Lung (tissue), 11 donors: ENCODE measurements at regions not wholly inside any gene's neighbourhood (a gene's known extent, or its start where the extent isn't known, plus 50 kb on each side); places are given as distances from the start of the nearest gene placed in this dataset.

Experiments used
- ATAC-seq: fragments of 200-7000 bp; cut with Tn5 transposase; one replicate; pipeline ENCODE4 v1.9.1; 2020; ENCODE audit warnings: moderate number of reproducible peaks; ENCODE audit not compliant: insufficient read depth, low FRiP score
- DNase-seq, 3 donors: peaks; one replicate each; pipeline ENCODE4 v3.0.0-alpha.2; 2013 to 2017
- H3K27ac ChIP-seq, 2 donors: one replicate each; pipeline ENCODE4 v1.5.1; 2013; ENCODE audit warnings: mild to moderate bottlenecking in 2 of 2, moderate library complexity in 2 of 2, control low read depth in 1 of 2, inconsistent platforms in 1 of 2, low read depth in 1 of 2, low read length in 1 of 2
- H3K27me3 ChIP-seq, 3 donors: one replicate each; pipeline ENCODE4 v1.5.1; 2013; ENCODE audit warnings: low read length in 2 of 3; ENCODE audit not compliant: control insufficient read depth in 3 of 3, insufficient read depth in 3 of 3
- H3K36me3 ChIP-seq, 4 donors: one replicate each; pipeline ENCODE4 v1.5.1; 2013; ENCODE audit warnings: low read length in 4 of 4, mild to moderate bottlenecking in 1 of 4, moderate library complexity in 1 of 4; ENCODE audit not compliant: control insufficient read depth in 4 of 4, insufficient read depth in 4 of 4
- H3K4me1 ChIP-seq, 5 donors: one replicate each; pipeline ENCODE4 v1.5.1; 2013; ENCODE audit warnings: low read length in 5 of 5, mild to moderate bottlenecking in 2 of 5, moderate library complexity in 1 of 5; ENCODE audit not compliant: control insufficient read depth in 5 of 5, insufficient read depth in 5 of 5
- H3K4me3 ChIP-seq: one replicate; pipeline ENCODE4 v1.5.1; 2013; ENCODE audit warnings: mild to moderate bottlenecking, control low read depth, moderate library complexity
- H3K9ac ChIP-seq, 2 donors: one replicate each; pipeline ENCODE4 v1.5.1; 2013; ENCODE audit warnings: low read length in 2 of 2, control low read depth in 1 of 2; ENCODE audit not compliant: insufficient read depth in 1 of 2
- H3K9me3 ChIP-seq, 4 donors: one replicate each; pipeline ENCODE4 v1.5.1; 2013; ENCODE audit warnings: low read length in 3 of 4, mild to moderate bottlenecking in 1 of 4, moderate library complexity in 1 of 4; ENCODE audit not compliant: control insufficient read depth in 4 of 4, insufficient read depth in 3 of 4
- WGBS, 2 donors: extraction: QIAGEN DNeasy Blood & Tissue Kit; methylation state at CpG; one replicate each; pipeline ENCODE4 v1.1.7; 2013; 5-methylcytosine and 5-hydroxymethylcytosine counted together
- TF ChIP-seq, protein P1 (sequence below): IDR thresholded peaks from 2 replicates; pipeline ENCODE4 v1.5.1; 2012; ENCODE audit warnings: mild to moderate bottlenecking; ENCODE audit errors: control extremely low read depth, extremely low read depth
- donor health status: control.
- donor health status: control.
- donor health status: Bipolar disorder and iron deficiency.
- donor health status: healthy.
- donor health status: DM: yes; HTN: yes; CAD: no.

DNA sequence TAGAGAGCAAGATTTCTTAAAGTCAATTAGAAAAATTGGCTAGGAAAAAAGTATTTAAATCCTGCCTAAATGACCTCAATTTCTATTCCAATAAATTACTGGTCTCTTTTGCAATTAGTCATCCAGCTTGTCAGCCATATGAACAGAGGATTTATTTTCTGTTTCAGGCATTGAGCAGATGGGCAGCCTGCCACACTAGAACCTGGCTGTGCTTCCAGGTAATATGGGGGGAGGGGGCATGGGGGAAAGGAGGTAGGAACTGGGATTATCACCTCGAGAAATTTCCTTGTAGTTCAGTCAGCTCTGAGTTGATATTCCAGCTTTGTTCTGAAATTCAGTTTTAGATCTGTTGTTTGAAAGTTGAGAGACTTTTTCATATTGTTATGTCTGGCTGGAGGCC is 206.3 kb upstream of the LCORL start:
- no peak overlapping the region for H3K9ac ChIP-seq
- H3K27ac ChIP-seq = no peak overlapping the region
- TF ChIP-seq, protein P1, sequence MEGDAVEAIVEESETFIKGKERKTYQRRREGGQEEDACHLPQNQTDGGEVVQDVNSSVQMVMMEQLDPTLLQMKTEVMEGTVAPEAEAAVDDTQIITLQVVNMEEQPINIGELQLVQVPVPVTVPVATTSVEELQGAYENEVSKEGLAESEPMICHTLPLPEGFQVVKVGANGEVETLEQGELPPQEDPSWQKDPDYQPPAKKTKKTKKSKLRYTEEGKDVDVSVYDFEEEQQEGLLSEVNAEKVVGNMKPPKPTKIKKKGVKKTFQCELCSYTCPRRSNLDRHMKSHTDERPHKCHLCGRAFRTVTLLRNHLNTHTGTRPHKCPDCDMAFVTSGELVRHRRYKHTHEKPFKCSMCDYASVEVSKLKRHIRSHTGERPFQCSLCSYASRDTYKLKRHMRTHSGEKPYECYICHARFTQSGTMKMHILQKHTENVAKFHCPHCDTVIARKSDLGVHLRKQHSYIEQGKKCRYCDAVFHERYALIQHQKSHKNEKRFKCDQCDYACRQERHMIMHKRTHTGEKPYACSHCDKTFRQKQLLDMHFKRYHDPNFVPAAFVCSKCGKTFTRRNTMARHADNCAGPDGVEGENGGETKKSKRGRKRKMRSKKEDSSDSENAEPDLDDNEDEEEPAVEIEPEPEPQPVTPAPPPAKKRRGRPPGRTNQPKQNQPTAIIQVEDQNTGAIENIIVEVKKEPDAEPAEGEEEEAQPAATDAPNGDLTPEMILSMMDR = no peak
- DNase-seq (no peak), ATAC-seq (no peak)
- no peaks in the 10 kb centered on the region for H3K36me3 ChIP-seq
- H3K4me1 ChIP-seq = no peaks in the 10 kb centered on the region
- H3K9me3 ChIP-seq = peaks cover 0 to 7% (median 3%) of the 10 kb centered on the region in 4 donors
- 58 to 68% methylated on average over 1 of the region's 1 CpG for WGBS, 2 donors
- H3K4me3 ChIP-seq = no peak overlapping the region
- H3K27me3 ChIP-seq = no peaks in the 10 kb centered on the region

DNA sequence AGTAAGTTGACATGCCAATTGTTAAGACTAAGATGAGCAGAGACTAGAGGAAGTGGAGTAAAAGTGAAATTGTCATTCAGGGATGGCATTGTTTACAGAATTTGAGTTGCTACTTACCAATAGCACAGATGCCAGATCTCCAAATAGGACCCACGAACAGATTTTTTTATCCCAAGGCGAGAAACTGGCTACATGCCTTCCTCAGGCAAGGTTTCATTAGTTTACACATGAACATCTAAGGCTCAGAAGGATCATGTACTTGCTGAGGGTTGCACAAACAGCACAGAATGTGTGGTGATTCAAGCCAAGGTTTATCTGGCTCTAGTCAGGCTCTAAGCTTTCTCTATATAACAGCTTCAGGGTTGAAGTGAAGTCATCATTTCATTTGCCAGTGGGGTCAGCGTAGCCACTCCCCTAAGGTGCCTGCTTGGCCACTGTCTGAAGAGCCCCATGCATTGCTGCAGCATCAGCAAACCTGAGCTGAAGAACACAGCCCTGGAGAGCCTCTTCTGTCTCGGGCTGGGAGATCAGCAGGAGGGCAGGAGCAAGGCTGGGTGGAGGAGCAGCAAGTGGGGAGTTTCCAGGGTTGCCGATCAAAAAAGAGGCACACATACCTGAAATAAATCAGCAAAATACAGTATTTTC is 193.0 kb upstream of the LCORL start:
- TF ChIP-seq, protein P1 = no peak
- no peak overlapping the region for H3K4me3 ChIP-seq
- ATAC-seq (no peak), DNase-seq (no peak)
- H3K4me1 ChIP-seq = no peaks in the 10 kb centered on the region
- no peak overlapping the region for H3K9ac ChIP-seq
- no peaks in the 10 kb centered on the region for H3K27me3 ChIP-seq
- WGBS, 2 donors = 58 to 62% methylated on average over 5 of the region's 5 CpGs
- no peaks in the 10 kb centered on the region for H3K36me3 ChIP-seq
- H3K9me3 ChIP-seq = peaks cover 0 to 6% (median 2%) of the 10 kb centered on the region in 4 donors
- H3K27ac ChIP-seq = no peak overlapping the region

DNA sequence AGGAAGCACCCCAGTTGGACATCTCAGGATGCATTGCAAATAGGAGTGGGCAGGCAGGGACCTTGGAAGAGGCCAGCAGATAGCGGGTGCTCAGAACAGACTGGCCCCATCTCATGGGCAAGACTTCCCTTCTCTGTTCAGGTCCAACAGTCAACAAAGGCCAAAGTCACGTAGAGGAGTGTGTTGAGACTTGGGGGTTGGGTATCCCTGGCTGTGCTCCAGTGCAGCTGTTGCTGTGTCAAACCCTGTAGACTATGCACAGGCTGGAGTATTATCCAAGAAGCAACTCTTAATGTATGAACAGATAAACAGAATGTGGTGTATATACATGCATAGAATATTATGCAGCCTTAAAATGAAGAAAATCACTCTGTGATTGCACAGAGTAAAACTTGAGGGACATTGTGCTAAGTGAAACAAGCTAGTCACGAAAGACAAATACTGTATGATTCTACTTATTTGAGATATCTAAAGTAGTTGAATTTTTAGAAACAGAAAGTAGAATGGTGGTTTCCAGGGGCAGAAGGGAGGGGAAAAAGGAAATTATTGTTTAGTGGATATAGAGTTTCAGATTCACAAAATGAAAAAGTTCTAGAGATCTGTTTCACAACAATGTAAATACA is 192.1 kb upstream of the LCORL start:
- ATAC-seq = no peak
- no peaks in the 10 kb centered on the region for H3K27me3 ChIP-seq
- H3K9me3 ChIP-seq = peaks cover 0 to 6% (median 2%) of the 10 kb centered on the region in 4 donors
- DNase-seq = no peak
- no peaks in the 10 kb centered on the region for H3K4me1 ChIP-seq
- no peak overlapping the region for H3K4me3 ChIP-seq
- H3K9ac ChIP-seq = no peak overlapping the region
- WGBS, 2 donors = 57 to 58% methylated on average over 3 of the region's 3 CpGs
- no peaks in the 10 kb centered on the region for H3K36me3 ChIP-seq
- TF ChIP-seq, protein P1 = no peak
- H3K27ac ChIP-seq = no peak overlapping the region

DNA sequence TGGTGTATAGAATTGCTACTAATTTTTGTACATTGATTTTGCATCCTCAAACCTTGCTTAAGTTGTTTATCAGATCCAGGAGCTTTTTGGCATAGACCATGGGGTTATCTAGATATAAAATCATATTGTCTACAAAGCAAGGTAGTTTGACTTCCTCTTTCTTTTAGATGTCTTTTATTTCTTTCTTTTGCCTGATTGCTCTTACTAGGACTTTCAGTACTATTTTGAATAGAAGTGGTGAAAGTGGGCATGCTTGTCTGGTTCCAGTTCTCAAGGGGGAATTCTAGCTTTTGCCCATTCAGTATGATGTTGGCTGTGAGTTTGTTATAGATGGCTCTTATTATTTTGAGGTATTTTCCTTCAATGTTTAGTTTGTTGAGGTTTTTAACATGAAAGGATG is 187.9 kb upstream of the LCORL start:
- Histone ChIP-seq H3K9me3 (peaks cover 0 to 4% (median 2%) of the 10 kb centered on the region in 4 donors), H3K27me3 (no peaks in the 10 kb centered on the region), H3K4me3 (no peak overlapping the region), H3K4me1 (no peaks in the 10 kb centered on the region), H3K36me3 (no peaks in the 10 kb centered on the region), H3K27ac (no peak overlapping the region), H3K9ac (no peak overlapping the region)
- DNase-seq (no peak), ATAC-seq (no peak)
- TF ChIP-seq, protein P1 = no peak
